ENCODE measurements at regions not wholly inside any gene's neighbourhood (a gene's known extent, or its start where the extent isn't known, plus 50 kb on each side); places are given as distances from the start of the nearest gene placed in this dataset.
A peak's percentile ranks its signal among the peaks of the same experiment; 100 is the strongest.

DNA sequence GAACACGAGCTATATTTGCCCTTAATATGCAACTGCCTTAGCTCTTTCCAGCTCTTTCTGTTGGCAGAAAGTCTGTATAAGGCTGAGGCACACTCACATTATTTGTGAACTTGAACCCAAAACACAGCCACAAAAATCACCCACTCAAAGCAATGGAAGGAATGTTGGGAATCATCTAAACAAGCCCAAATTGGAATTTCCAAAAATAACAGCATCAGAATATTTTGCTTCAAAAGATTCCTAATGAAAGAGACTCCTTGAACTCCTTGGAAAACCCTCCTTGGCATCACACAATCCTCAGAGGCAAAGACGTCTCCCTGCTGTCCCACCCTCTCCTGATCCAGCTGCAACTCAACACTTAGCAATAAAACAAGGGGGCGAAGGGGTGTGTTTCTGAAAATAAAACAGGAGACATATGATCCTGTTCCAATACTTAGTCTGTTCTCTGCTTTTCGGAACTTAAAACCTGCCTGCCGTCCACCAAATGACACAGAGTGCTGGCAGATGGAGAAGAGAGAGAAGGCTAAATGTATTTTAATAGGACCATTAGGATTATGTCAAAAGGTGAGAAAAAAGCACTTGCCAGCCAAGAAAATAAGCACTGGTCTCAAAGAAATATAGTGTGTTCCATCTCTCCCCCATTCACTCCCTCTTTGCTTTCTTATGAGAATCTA is 320.7 kb upstream of the JARID2 start:
- DNase-seq (ENCODE audit: low read depth) (no peak), FAIRE-seq (no peak)
- H3K27me3 Mint-ChIP-seq (ENCODE audit: low read depth, unreplicated experiment): peaks cover 28% of the 10 kb centered on the region
- H2AFZ ChIP-seq (ENCODE audit: low read depth, low read length): no peak overlapping the region
- no peaks in the 10 kb centered on the region for H4K20me1 ChIP-seq (ENCODE audit: insufficient read depth, low read length)
- H3K27ac Mint-ChIP-seq (ENCODE audit: unreplicated experiment): no peak overlapping the region
- no peak overlapping the region for H3K4me2 ChIP-seq (ENCODE audit: low read length)
- H3K27me3 ChIP-seq (ENCODE audit: insufficient read depth, low read length): no peaks in the 10 kb centered on the region
- TF ChIP-seq EZH2 (IDR thresholded peaks at IDR 0.05; ENCODE audit: insufficient read depth, low read length): no peak
- TF ChIP-seq, protein P1, sequence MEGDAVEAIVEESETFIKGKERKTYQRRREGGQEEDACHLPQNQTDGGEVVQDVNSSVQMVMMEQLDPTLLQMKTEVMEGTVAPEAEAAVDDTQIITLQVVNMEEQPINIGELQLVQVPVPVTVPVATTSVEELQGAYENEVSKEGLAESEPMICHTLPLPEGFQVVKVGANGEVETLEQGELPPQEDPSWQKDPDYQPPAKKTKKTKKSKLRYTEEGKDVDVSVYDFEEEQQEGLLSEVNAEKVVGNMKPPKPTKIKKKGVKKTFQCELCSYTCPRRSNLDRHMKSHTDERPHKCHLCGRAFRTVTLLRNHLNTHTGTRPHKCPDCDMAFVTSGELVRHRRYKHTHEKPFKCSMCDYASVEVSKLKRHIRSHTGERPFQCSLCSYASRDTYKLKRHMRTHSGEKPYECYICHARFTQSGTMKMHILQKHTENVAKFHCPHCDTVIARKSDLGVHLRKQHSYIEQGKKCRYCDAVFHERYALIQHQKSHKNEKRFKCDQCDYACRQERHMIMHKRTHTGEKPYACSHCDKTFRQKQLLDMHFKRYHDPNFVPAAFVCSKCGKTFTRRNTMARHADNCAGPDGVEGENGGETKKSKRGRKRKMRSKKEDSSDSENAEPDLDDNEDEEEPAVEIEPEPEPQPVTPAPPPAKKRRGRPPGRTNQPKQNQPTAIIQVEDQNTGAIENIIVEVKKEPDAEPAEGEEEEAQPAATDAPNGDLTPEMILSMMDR (IDR thresholded peaks at IDR 0.05; ENCODE audit: insufficient read depth, low read depth, low read length): no peak
- no peaks in the 10 kb centered on the region for H3K9me3 ChIP-seq (ENCODE audit: insufficient read depth, low read depth, low read length)
- H3K4me1 Mint-ChIP-seq (ENCODE audit: low read depth, unreplicated experiment): peaks cover 6% of the 10 kb centered on the region
- H3K27ac ChIP-seq (ENCODE audit: low read depth, low read length): no peak overlapping the region
- no peak overlapping the region for H3K4me3 Mint-ChIP-seq (ENCODE audit: unreplicated experiment)
- H3K36me3 Mint-ChIP-seq (ENCODE audit: low read depth, unreplicated experiment): no peaks in the 10 kb centered on the region
- no peaks in the 10 kb centered on the region for H3K36me3 ChIP-seq (ENCODE audit: insufficient read depth, low read length)
- H3K9ac ChIP-seq (ENCODE audit: low read length): no peak overlapping the region
- H3K79me2 ChIP-seq (ENCODE audit: insufficient read depth, low read length): no peaks in the 10 kb centered on the region
- H3K4me1 ChIP-seq (ENCODE audit: insufficient read depth, low read length): peaks cover 9% of the 10 kb centered on the region
- H3K4me3 ChIP-seq (ENCODE audit: insufficient read depth, low read depth, low read length): no peak overlapping the region
- H3K9me3 Mint-ChIP-seq (ENCODE audit: unreplicated experiment): peaks cover 4% of the 10 kb centered on the region

DNA sequence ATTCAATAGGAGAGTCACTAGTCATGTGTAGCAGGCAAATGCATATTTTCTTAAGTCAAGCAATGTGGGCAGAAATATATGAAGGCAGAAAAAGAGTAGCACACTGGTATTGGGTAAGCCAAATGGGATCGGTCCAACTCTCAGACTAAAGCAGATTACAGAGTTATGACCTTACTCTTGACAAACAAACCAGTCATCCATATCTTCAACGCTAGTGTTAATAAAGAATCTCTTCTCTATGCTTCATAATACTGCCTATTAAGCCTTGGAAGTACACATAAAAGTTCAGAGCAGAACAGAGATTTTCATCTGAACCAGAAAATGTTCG is 320.2 kb upstream of the JARID2 start:
- Histone ChIP-seq H3K4me2 (ENCODE audit: low read length) (no peak overlapping the region), H3K79me2 (ENCODE audit: insufficient read depth, low read length) (no peaks in the 10 kb centered on the region), H3K27me3 (ENCODE audit: insufficient read depth, low read length) (no peaks in the 10 kb centered on the region), H3K27ac (ENCODE audit: low read depth, low read length) (no peak overlapping the region), H4K20me1 (ENCODE audit: insufficient read depth, low read length) (no peaks in the 10 kb centered on the region), H3K4me1 (ENCODE audit: insufficient read depth, low read length) (peaks cover 9% of the 10 kb centered on the region), H2AFZ (ENCODE audit: low read depth, low read length) (no peak overlapping the region), H3K4me3 (ENCODE audit: insufficient read depth, low read depth, low read length) (no peak overlapping the region), H3K36me3 (ENCODE audit: insufficient read depth, low read length) (no peaks in the 10 kb centered on the region), H3K9ac (ENCODE audit: low read length) (no peak overlapping the region), H3K9me3 (ENCODE audit: insufficient read depth, low read depth, low read length) (no peaks in the 10 kb centered on the region)
- DNase-seq (ENCODE audit: low read depth) (peak; percentile 31), FAIRE-seq (no peak)
- H3K27me3 Mint-ChIP-seq (ENCODE audit: low read depth, unreplicated experiment): peaks cover 30% of the 10 kb centered on the region
- TF ChIP-seq, protein P1 (IDR thresholded peaks at IDR 0.05; ENCODE audit: insufficient read depth, low read depth, low read length): no peak
- TF ChIP-seq EZH2 (IDR thresholded peaks at IDR 0.05; ENCODE audit: insufficient read depth, low read length): no peak
- H3K36me3 Mint-ChIP-seq (ENCODE audit: low read depth, unreplicated experiment): no peaks in the 10 kb centered on the region
- peaks cover 6% of the 10 kb centered on the region for H3K4me1 Mint-ChIP-seq (ENCODE audit: low read depth, unreplicated experiment)
- no peak overlapping the region for H3K27ac Mint-ChIP-seq (ENCODE audit: unreplicated experiment)
- peaks cover 4% of the 10 kb centered on the region for H3K9me3 Mint-ChIP-seq (ENCODE audit: unreplicated experiment)
- H3K4me3 Mint-ChIP-seq (ENCODE audit: unreplicated experiment): no peak overlapping the region

DNA sequence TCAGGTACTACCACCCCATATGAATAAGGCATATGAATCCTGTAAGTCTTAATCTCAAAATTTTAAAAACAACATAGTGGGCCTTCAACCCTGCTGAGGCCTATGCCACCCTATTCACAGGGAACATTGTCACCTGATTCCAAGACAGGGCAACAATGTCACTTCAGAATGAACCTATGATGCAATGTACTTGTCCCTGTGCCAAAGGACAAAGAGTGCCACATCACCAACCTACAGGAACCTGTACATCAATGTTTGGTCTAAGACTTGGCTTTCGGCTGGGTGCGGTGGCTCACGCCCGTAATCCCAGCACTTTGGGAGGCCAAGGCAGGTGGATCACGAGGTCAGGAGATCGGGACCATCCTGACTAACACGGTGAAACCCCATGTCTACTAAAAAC is 318.5 kb upstream of the JARID2 start:
- no peak overlapping the region for H3K27ac Mint-ChIP-seq (ENCODE audit: unreplicated experiment)
- DNase-seq (ENCODE audit: low read depth): no peak
- no peak for FAIRE-seq
- no peaks in the 10 kb centered on the region for H4K20me1 ChIP-seq (ENCODE audit: insufficient read depth, low read length)
- no peak overlapping the region for H3K27ac ChIP-seq (ENCODE audit: low read depth, low read length)
- no peaks in the 10 kb centered on the region for H3K36me3 Mint-ChIP-seq (ENCODE audit: low read depth, unreplicated experiment)
- no peaks in the 10 kb centered on the region for H3K27me3 ChIP-seq (ENCODE audit: insufficient read depth, low read length)
- H3K9me3 Mint-ChIP-seq (ENCODE audit: unreplicated experiment): peaks cover 4% of the 10 kb centered on the region
- H3K9ac ChIP-seq (ENCODE audit: low read length): no peak overlapping the region
- peaks cover 1% of the 10 kb centered on the region for H3K4me1 Mint-ChIP-seq (ENCODE audit: low read depth, unreplicated experiment)
- H3K4me1 ChIP-seq (ENCODE audit: insufficient read depth, low read length): no peaks in the 10 kb centered on the region
- no peaks in the 10 kb centered on the region for H3K79me2 ChIP-seq (ENCODE audit: insufficient read depth, low read length)
- TF ChIP-seq EZH2 (IDR thresholded peaks at IDR 0.05; ENCODE audit: insufficient read depth, low read length): no peak
- TF ChIP-seq, protein P1 (IDR thresholded peaks at IDR 0.05; ENCODE audit: insufficient read depth, low read depth, low read length): no peak
- no peaks in the 10 kb centered on the region for H3K36me3 ChIP-seq (ENCODE audit: insufficient read depth, low read length)
- H2AFZ ChIP-seq (ENCODE audit: low read depth, low read length): no peak overlapping the region
- no peak overlapping the region for H3K4me3 Mint-ChIP-seq (ENCODE audit: unreplicated experiment)
- no peak overlapping the region for H3K4me2 ChIP-seq (ENCODE audit: low read length)
- H3K4me3 ChIP-seq (ENCODE audit: insufficient read depth, low read depth, low read length): no peak overlapping the region
- no peaks in the 10 kb centered on the region for H3K9me3 ChIP-seq (ENCODE audit: insufficient read depth, low read depth, low read length)
- H3K27me3 Mint-ChIP-seq (ENCODE audit: low read depth, unreplicated experiment): peaks cover 32% of the 10 kb centered on the region
